ENCODE measurements at regions not wholly inside any gene's neighbourhood (a gene's known extent, or its start where the extent isn't known, plus 50 kb on each side); places are given as distances from the start of the nearest gene placed in this dataset.

GRCh38 chr2:186972281-186972970, 123.5 kb upstream of the ZSWIM2 start:
- TF ChIP-seq CTCF (IDR thresholded peaks at IDR 0.05; ENCODE audit: low read depth, low read length): no peak
- TF ChIP-seq EZH2phosphoT487 (IDR thresholded peaks at IDR 0.05; ENCODE audit: low read depth): no peak

Data from OCI-LY3 (cell line).